ENCODE measurements at regions not wholly inside any gene's neighbourhood (a gene's known extent, or its start where the extent isn't known, plus 50 kb on each side); places are given as distances from the start of the nearest gene placed in this dataset.

DNA sequence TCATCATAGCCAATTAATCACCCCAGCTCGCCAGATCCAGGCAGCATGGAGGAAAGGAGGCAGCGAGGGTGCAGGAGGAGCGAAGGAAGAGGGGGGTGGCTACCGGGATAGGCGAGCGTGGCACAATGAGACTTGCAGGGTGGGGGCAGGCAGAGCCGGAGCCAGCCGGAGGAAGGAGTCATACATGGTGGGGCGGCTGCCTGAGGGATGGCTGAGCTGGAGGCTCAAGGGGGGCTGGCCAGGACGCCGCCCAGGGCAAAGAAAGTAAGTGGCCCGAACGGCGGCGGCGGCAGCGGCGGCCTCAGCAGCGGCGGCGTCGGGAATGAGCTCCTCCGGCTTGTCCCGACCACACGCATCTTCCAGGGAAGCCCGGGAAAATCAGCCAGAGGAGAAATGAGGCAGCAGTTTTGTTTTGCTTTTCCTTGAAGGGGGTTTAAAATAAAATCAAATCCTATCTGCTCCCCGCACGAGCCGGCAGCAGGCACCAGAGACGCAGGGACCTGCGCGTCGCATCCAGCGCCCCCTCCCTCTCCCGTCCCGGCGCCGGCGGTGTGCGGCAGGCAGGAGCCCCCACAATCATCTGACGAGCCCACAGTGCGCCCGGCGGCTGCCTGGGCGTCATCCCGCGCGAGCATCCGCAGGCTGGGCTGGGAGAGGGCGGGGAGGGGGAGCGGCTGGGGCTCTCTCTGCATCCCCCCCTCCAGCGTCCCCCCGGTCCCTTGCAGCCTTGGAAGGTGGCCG lies 263.6 kb downstream of the CTTN start:
- Histone ChIP-seq H3K4me1 (ENCODE audit: control extremely low read depth in 1 of 4, control insufficient read depth in 4 of 4, insufficient read depth in 4 of 4, low read length in 3 of 4) (peaks cover 0 to 13% (median 6%) of the 10 kb centered on the region in 4 experiments), H3K4me3 (ENCODE audit: control insufficient read depth in 1 of 7, extremely low read depth in 1 of 7, insufficient read depth in 4 of 7, low read depth in 2 of 7, low read length in 6 of 7) (peak overlapping the region in 1 of 7 experiments; percentile 28), H3K9me3 (ENCODE audit: control extremely low read depth in 1 of 5, control insufficient read depth in 4 of 5, insufficient read depth in 2 of 5, low read depth in 1 of 5, low read length in 4 of 5) (no peaks in the 10 kb centered on the region), H3K36me3 (ENCODE audit: control insufficient read depth in 4 of 4, insufficient read depth in 4 of 4, low read length in 3 of 4) (no peaks in the 10 kb centered on the region), H3K27me3 (replicated peaks in 2 of 5; ENCODE audit: control insufficient read depth in 4 of 5, insufficient read depth in 5 of 5, low read length in 4 of 5) (peaks cover 0 to 70% (median 9%) of the 10 kb centered on the region in 5 experiments), H3K27ac (ENCODE audit: insufficient read depth in 1 of 2, low read depth in 1 of 2, low read length in 2 of 2, poor library complexity in 1 of 2, severe bottlenecking in 2 of 2) (no peak overlapping the region)
- ChIA-PET POLR2A (no interaction called here), CTCF (no interaction called here)
- 4% methylated on average over 38 of the region's 54 CpGs for WGBS (ENCODE audit: insufficient coverage)
- DNase-seq = peak in 1 of 3 donors; percentile 56

DNA sequence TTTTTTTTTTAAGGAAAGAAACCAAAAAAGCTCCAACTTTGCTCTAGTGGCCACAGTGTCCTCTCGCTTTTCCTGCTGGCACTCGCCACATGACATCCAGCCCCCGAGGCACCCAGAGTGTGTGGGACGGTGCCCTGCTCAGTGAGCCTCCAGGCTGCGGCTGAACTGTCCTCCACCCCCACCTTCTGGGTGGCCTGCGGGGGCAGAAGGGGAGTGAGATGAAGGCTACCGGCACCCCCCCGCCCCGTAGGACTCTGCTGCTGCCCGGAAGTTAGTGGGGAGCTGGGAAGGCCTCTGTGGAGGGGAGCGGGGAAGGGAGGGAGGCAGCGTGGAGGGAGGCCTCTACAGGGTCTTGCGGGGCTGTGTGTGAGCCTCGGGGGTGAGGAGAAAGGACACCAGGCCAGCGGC lies 264.4 kb downstream of the CTTN start:
- Histone ChIP-seq H3K27me3 (replicated peaks in 2 of 5; ENCODE audit: control insufficient read depth in 4 of 5, insufficient read depth in 5 of 5, low read length in 4 of 5) (peaks cover 0 to 70% (median 9%) of the 10 kb centered on the region in 5 experiments), H3K4me1 (ENCODE audit: control extremely low read depth in 1 of 4, control insufficient read depth in 4 of 4, insufficient read depth in 4 of 4, low read length in 3 of 4) (peaks cover 0 to 13% (median 6%) of the 10 kb centered on the region in 4 experiments), H3K4me3 (ENCODE audit: control insufficient read depth in 1 of 7, extremely low read depth in 1 of 7, insufficient read depth in 4 of 7, low read depth in 2 of 7, low read length in 6 of 7) (no peak overlapping the region), H3K36me3 (ENCODE audit: control insufficient read depth in 4 of 4, insufficient read depth in 4 of 4, low read length in 3 of 4) (no peaks in the 10 kb centered on the region), H3K9me3 (ENCODE audit: control extremely low read depth in 1 of 5, control insufficient read depth in 4 of 5, insufficient read depth in 2 of 5, low read depth in 1 of 5, low read length in 4 of 5) (no peaks in the 10 kb centered on the region), H3K27ac (ENCODE audit: insufficient read depth in 1 of 2, low read depth in 1 of 2, low read length in 2 of 2, poor library complexity in 1 of 2, severe bottlenecking in 2 of 2) (no peak overlapping the region)
- POLR2A ChIA-PET = no interaction called here
- CTCF ChIA-PET = interaction anchor here (1.0 to 1.2 kb wide), 2 partner anchors 26 to 94 kb away, joined by 3 read pairs; no protein-coding TSS in a partner anchor
- no peak for DNase-seq
- 17% methylated on average over 13 of the region's 15 CpGs for WGBS (ENCODE audit: insufficient coverage)

DNA sequence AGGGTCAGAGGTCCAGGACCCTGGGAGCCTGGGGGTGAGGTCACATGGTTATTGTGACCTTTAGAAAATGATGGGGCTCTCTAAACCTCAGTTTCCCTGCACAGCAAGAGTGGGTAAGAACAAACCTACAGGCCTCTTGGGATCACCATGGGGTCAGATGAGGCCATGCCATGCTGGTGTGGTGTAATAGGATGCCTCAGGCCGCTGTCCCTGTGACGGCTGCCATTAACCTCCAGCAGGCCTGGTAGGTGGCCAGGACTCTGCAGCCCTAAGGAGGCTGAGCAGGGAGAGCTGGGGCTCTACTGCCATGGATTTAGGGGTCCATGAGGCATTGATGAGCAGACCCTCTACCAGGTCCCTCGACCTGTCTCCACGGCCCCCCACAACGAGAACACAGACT lies 265.5 kb downstream of the CTTN start:
- H3K27ac ChIP-seq (ENCODE audit: insufficient read depth in 1 of 2, low read depth in 1 of 2, low read length in 2 of 2, poor library complexity in 1 of 2, severe bottlenecking in 2 of 2) = no peak overlapping the region

DNA sequence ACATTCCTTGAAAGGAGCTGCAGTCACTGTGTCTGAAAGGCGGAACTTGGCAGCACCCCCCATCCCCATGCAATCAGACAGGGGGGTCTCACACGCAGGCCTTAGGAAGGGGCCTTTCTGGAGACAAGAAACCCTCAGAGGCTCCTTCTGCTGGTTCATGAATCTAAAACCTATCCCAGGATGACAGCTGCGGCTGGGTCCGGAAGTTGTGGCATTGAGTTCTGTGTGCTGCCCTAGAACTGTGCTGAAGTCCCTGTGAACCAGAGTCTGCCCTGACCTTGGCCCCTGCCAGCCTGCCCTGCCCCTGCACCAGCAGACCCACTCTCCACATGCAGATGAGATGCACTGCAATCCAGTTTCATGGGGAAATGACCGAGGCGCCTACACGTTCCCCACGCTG lies 268.0 kb downstream of the CTTN start:
- WGBS (ENCODE audit: insufficient coverage) = 97% methylated on average over 8 of the region's 8 CpGs
- ChIA-PET POLR2A (no interaction called here), CTCF (interaction anchor here (0.6 kb wide), 1 partner anchor 156 kb away, joined by 4 read pairs; no protein-coding TSS in a partner anchor)
- Histone ChIP-seq H3K4me3 (ENCODE audit: control insufficient read depth in 1 of 7, extremely low read depth in 1 of 7, insufficient read depth in 4 of 7, low read depth in 2 of 7, low read length in 6 of 7) (no peak overlapping the region), H3K27ac (ENCODE audit: insufficient read depth in 1 of 2, low read depth in 1 of 2, low read length in 2 of 2, poor library complexity in 1 of 2, severe bottlenecking in 2 of 2) (no peak overlapping the region), H3K36me3 (ENCODE audit: control insufficient read depth in 4 of 4, insufficient read depth in 4 of 4, low read length in 3 of 4) (no peaks in the 10 kb centered on the region), H3K4me1 (ENCODE audit: control extremely low read depth in 1 of 4, control insufficient read depth in 4 of 4, insufficient read depth in 4 of 4, low read length in 3 of 4) (peaks cover 0 to 19% (median 8%) of the 10 kb centered on the region in 4 experiments), H3K9me3 (ENCODE audit: control extremely low read depth in 1 of 5, control insufficient read depth in 4 of 5, insufficient read depth in 2 of 5, low read depth in 1 of 5, low read length in 4 of 5) (no peaks in the 10 kb centered on the region), H3K27me3 (replicated peaks in 2 of 5; ENCODE audit: control insufficient read depth in 4 of 5, insufficient read depth in 5 of 5, low read length in 4 of 5) (peaks cover 0 to 69% (median 5%) of the 10 kb centered on the region in 5 experiments)
- peak; percentile 18 to 68 (median 63) for DNase-seq

More for the DNA sequence above, 265.5 kb downstream of the CTTN start:
- Histone ChIP-seq H3K4me1 (ENCODE audit: control extremely low read depth in 1 of 4, control insufficient read depth in 4 of 4, insufficient read depth in 4 of 4, low read length in 3 of 4) (peaks cover 0 to 13% (median 6%) of the 10 kb centered on the region in 4 experiments), H3K27me3 (replicated peaks in 2 of 5; ENCODE audit: control insufficient read depth in 4 of 5, insufficient read depth in 5 of 5, low read length in 4 of 5) (peaks cover 0 to 71% (median 9%) of the 10 kb centered on the region in 5 experiments), H3K9me3 (ENCODE audit: control extremely low read depth in 1 of 5, control insufficient read depth in 4 of 5, insufficient read depth in 2 of 5, low read depth in 1 of 5, low read length in 4 of 5) (no peaks in the 10 kb centered on the region), H3K4me3 (ENCODE audit: control insufficient read depth in 1 of 7, extremely low read depth in 1 of 7, insufficient read depth in 4 of 7, low read depth in 2 of 7, low read length in 6 of 7) (no peak overlapping the region), H3K36me3 (ENCODE audit: control insufficient read depth in 4 of 4, insufficient read depth in 4 of 4, low read length in 3 of 4) (no peaks in the 10 kb centered on the region)
- 86% methylated on average over 4 of the region's 5 CpGs for WGBS (ENCODE audit: insufficient coverage)
- no peak for DNase-seq
- ChIA-PET POLR2A (interaction anchor here (0.6 kb wide), 1 partner anchor 856 kb away, joined by 3 read pairs; no protein-coding TSS in a partner anchor), CTCF (interaction anchor here (1.0 to 1.2 kb wide), 2 partner anchors 25 to 93 kb away, joined by 3 read pairs; no protein-coding TSS in a partner anchor)

DNA sequence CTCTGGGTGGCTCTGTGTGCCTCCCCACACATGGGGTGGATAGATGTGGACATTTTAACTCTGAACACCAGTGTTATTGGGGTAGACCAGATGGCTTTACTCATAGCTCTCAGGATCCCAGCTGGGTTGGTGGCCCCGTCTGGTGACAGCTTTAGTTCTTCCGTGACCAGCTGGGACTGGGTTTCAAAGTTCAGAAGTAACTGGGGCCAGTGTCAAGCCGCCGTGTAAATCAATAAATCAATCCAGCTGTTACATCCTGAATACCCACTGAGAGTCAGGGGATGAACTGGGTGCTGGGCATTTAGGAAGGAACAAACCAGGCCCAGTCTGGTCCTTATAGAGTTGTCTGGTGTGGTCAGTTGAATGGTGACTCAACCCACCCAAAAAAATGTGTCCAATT lies 269.4 kb downstream of the CTTN start:
- no peaks in the 10 kb centered on the region for H3K9me3 ChIP-seq (ENCODE audit: control extremely low read depth in 1 of 5, control insufficient read depth in 4 of 5, insufficient read depth in 2 of 5, low read depth in 1 of 5, low read length in 4 of 5)
- H3K27me3 ChIP-seq (replicated peaks in 2 of 5; ENCODE audit: control insufficient read depth in 4 of 5, insufficient read depth in 5 of 5, low read length in 4 of 5) = peaks cover 0 to 57% (median 3%) of the 10 kb centered on the region in 5 experiments
- no peak for DNase-seq
- ChIA-PET POLR2A (no interaction called here), CTCF (no interaction called here)
- WGBS (ENCODE audit: insufficient coverage) = 75% methylated on average over 4 of the region's 4 CpGs
- H3K36me3 ChIP-seq (ENCODE audit: control insufficient read depth in 4 of 4, insufficient read depth in 4 of 4, low read length in 3 of 4) = no peaks in the 10 kb centered on the region
- H3K4me3 ChIP-seq (ENCODE audit: control insufficient read depth in 1 of 7, extremely low read depth in 1 of 7, insufficient read depth in 4 of 7, low read depth in 2 of 7, low read length in 6 of 7) = no peak overlapping the region
- peaks cover 0 to 12% (median 4%) of the 10 kb centered on the region in 4 experiments for H3K4me1 ChIP-seq (ENCODE audit: control extremely low read depth in 1 of 4, control insufficient read depth in 4 of 4, insufficient read depth in 4 of 4, low read length in 3 of 4)
- no peak overlapping the region for H3K27ac ChIP-seq (ENCODE audit: insufficient read depth in 1 of 2, low read depth in 1 of 2, low read length in 2 of 2, poor library complexity in 1 of 2, severe bottlenecking in 2 of 2)

DNA sequence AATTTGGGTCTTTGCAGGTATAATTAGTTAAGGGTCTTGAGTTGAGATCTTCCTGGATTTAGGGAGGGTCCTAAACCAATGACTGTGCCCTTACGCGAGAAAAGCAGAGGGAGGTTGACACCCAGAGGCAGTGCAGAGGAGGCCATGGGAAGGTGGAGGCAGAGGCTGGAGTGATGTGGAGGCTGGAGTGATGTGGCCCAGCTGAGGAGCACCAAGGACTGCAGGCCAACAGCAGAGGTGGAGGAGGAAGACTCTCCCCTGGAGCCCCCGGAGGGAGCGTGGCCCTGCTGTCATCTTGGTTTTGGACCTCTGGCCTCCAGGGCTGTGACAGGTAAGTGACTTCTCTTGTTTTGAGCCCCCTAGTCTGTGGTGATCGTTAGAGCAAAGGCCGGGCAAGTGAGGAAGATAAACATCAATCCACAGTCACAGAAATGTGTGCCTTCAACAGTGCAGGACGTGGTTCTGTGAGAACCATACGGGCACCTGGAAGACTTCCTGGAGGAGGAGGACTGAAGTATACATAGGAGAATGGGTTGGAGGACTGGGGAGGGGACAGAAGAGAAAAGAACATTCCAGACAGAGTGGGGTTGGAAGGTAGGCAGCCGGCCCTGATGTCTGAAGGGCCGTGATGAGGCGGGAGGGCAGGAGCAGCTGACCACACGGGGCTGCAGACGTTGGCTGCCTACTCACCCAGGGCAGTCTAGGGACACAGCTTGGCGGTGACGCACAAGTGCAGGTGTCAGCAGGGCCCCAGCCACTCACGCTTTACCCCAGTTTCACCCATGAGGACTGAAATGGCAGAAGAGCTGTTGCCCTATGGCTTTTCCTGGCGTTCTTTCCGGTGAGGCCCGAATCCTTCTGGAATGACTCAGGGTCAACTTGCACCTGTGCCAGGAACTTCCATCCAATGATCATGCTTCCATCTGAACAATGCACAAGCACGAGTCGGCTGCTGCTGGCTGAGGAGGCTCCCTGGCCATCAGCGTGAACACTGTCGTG lies 270.2 kb downstream of the CTTN start:
- Histone ChIP-seq H3K36me3 (ENCODE audit: control insufficient read depth in 4 of 4, insufficient read depth in 4 of 4, low read length in 3 of 4) (no peaks in the 10 kb centered on the region), H3K4me3 (ENCODE audit: control insufficient read depth in 1 of 7, extremely low read depth in 1 of 7, insufficient read depth in 4 of 7, low read depth in 2 of 7, low read length in 6 of 7) (no peak overlapping the region), H3K27me3 (replicated peaks in 2 of 5; ENCODE audit: control insufficient read depth in 4 of 5, insufficient read depth in 5 of 5, low read length in 4 of 5) (peaks cover 0 to 50% (median 2%) of the 10 kb centered on the region in 5 experiments), H3K27ac (ENCODE audit: insufficient read depth in 1 of 2, low read depth in 1 of 2, low read length in 2 of 2, poor library complexity in 1 of 2, severe bottlenecking in 2 of 2) (no peak overlapping the region), H3K9me3 (ENCODE audit: control extremely low read depth in 1 of 5, control insufficient read depth in 4 of 5, insufficient read depth in 2 of 5, low read depth in 1 of 5, low read length in 4 of 5) (no peaks in the 10 kb centered on the region), H3K4me1 (ENCODE audit: control extremely low read depth in 1 of 4, control insufficient read depth in 4 of 4, insufficient read depth in 4 of 4, low read length in 3 of 4) (peaks cover 0 to 11% (median 4%) of the 10 kb centered on the region in 4 experiments)
- ChIA-PET CTCF (no interaction called here), POLR2A (no interaction called here)
- no peak for DNase-seq
- 96% methylated on average over 22 of the region's 23 CpGs for WGBS (ENCODE audit: insufficient coverage)
